ENCODE measurements at regions not wholly inside any gene's neighbourhood (a gene's known extent, or its start where the extent isn't known, plus 50 kb on each side); places are given as distances from the start of the nearest gene placed in this dataset.

- no peak for TF ChIP-seq CTCF (IDR thresholded peaks at IDR 0.05)
- TF ChIP-seq POLR2A (IDR thresholded peaks at IDR 0.05), result no peak
Observed at GRCh38 chr15:59791755-59792154, 102.6 kb upstream of the BNIP2 start.

Measured in right lobe of liver (tissue), 4 donors.